Thyroid gland (tissue), 4 donors: ENCODE measurements at regions not wholly inside any gene's neighbourhood (a gene's known extent, or its start where the extent isn't known, plus 50 kb on each side); places are given as distances from the start of the nearest gene placed in this dataset.

Experiments
- POLR2A ChIP-seq, 2 donors: fragments of 450-650 bp; IDR thresholded peaks; one replicate each; pipeline ENCODE4 v1.6.1; 2017; ENCODE audit warnings: antibody characterized with exemption in 2 of 2, mild to moderate bottlenecking in 2 of 2, moderate library complexity in 1 of 2
- TF ChIP-seq, protein P1 (sequence below), 6 experiments: fragments of 200-600 bp in 3 of 6; fragments of 450-650 bp in 3 of 6; sonication (generic) in 3 of 6; IDR thresholded peaks; one replicate each; pipeline ENCODE4 v1.5.1; 2016 to 2019; ENCODE audit warnings: antibody characterized with exemption in 6 of 6, mild to moderate bottlenecking in 2 of 6, inconsistent platforms in 1 of 6, moderate library complexity in 1 of 6

GRCh38 chr17:68097161-68097805 lies 61.7 kb downstream of the KPNA2 start:
- TF ChIP-seq POLR2A (IDR thresholded peaks at IDR 0.05), result no peak
- TF ChIP-seq, protein P1, sequence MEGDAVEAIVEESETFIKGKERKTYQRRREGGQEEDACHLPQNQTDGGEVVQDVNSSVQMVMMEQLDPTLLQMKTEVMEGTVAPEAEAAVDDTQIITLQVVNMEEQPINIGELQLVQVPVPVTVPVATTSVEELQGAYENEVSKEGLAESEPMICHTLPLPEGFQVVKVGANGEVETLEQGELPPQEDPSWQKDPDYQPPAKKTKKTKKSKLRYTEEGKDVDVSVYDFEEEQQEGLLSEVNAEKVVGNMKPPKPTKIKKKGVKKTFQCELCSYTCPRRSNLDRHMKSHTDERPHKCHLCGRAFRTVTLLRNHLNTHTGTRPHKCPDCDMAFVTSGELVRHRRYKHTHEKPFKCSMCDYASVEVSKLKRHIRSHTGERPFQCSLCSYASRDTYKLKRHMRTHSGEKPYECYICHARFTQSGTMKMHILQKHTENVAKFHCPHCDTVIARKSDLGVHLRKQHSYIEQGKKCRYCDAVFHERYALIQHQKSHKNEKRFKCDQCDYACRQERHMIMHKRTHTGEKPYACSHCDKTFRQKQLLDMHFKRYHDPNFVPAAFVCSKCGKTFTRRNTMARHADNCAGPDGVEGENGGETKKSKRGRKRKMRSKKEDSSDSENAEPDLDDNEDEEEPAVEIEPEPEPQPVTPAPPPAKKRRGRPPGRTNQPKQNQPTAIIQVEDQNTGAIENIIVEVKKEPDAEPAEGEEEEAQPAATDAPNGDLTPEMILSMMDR (IDR thresholded peaks at IDR 0.05), result no peak
